H1 (cell line): ENCODE measurements at regions not wholly inside any gene's neighbourhood (a gene's known extent, or its start where the extent isn't known, plus 50 kb on each side); places are given as distances from the start of the nearest gene placed in this dataset.

ENCODE experiments used
- CHD1 ChIP-seq: IDR thresholded peaks from 2 replicates; pipeline ENCODE4 v1.6.1; 2012; ENCODE audit warnings: low read depth, low read length, improper control_type of control experiment
- CHD7 ChIP-seq: fragments of 300-600 bp; sonication (generic); IDR thresholded peaks from 2 replicates; pipeline ENCODE4 v1.7.1; 2012; ENCODE audit warnings: low read length, moderate library complexity, mild to moderate bottlenecking, inconsistent platforms; ENCODE audit not compliant: insufficient replicate concordance
- JUND ChIP-seq: IDR thresholded peaks from 2 replicates; pipeline ENCODE4 v1.6.1; 2011; ENCODE audit warnings: mild to moderate bottlenecking, improper control_type of control experiment, low read length
- RBBP5 ChIP-seq: IDR thresholded peaks from 2 replicates; pipeline ENCODE4 v1.7.1; 2012; ENCODE audit warnings: low read depth, mild to moderate bottlenecking, inconsistent platforms, low read length, moderate library complexity, borderline replicate concordance
- SAP30 ChIP-seq: fragments of 300-600 bp; sonication (generic); IDR thresholded peaks from 2 replicates; pipeline ENCODE4 v1.7.1; 2012; ENCODE audit warnings: low read length, moderate library complexity, mild to moderate bottlenecking, inconsistent platforms; ENCODE audit not compliant: insufficient read depth, insufficient replicate concordance

GRCh38 chr22:48452766-48453165, 1374.9 kb downstream of the BRD1 start (continued):
- TF ChIP-seq CHD7 (no peak), CHD1 (no peak), RBBP5 (no peak), JUND (no peak), SAP30 (no peak)
